ENCODE measurements at regions not wholly inside any gene's neighbourhood (a gene's known extent, or its start where the extent isn't known, plus 50 kb on each side); places are given as distances from the start of the nearest gene placed in this dataset.
"Not testable (repeated sequence)": the region's sequence is repeated elsewhere in the genome, so short reads cannot be mapped to it uniquely, and the experiment has no call there.

DNA sequence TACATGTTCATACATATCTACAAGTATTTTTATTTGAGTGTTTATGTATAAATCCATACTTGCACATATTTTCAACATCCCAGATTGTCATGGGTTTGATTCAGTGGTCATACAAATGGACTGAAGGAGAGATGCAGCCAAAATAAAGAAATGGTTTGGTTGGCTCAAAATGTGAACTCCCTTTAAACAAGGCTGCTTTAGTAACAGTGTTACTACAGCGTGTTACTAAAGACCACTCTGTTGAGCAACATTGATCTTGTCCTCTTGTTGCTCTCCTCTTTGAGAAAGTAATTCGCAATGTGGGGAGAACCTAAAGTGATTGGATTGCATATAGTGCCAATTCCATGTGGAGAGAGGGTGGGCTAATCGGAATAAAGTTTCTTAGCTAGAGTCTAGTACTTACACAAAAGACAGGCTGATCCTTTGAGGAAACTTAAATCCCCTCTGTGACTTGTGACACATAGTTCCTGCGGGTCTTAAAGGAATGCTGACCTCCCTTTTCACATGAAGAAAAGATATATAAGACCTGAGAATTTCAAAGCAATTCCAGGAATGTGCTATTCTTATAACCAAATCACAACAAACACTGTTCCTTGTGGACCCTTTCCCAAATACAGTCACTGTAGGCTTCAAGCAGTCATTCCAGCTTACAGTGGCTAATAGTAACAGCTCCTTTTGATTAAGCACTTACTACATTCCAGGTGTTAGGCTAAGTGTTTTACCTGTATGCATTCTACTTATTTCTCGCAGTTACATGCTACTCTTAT is 144.3 kb downstream of the FZD1 start:
- no peak for DNase-seq

DNA sequence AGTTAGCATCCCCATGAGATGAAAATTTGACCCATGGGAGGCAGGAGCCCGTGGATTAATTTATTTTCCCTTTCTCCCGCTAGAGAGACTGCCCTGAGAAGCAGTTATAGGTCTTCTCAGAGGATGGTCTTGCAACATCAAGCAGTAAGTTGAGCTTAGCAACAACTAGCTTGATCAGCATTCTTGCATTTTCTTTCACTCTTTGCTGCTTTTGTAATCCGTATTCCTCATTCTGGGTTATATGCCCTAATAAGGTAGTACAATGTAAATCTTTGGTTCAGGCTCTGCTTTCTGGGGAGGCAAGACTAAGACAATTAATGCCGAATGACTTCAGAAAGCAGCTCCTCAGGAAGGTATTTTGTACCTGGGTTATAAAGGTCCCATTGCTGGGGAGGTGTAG is 146.8 kb downstream of the FZD1 start:
- no peak for DNase-seq

DNA sequence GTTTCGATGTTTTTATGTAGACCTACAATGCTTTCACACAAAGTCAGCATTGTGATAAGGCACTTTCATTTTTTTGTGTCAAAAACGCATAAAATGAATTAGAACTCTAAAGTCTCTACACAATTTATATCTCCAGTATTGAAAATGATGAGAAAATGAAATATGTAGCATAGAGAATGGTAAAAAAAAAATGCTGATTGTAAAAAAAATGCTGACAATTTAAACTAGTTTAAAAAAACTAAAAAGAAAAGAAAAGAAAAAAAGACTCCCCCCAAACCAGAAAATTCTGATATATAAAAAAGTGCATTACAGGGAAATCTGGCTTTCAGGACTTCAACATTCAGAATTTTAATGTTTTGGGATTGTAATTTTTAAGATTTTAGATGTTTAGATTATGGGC is 148.1 kb downstream of the FZD1 start:
- DNase-seq = no peak

DNA sequence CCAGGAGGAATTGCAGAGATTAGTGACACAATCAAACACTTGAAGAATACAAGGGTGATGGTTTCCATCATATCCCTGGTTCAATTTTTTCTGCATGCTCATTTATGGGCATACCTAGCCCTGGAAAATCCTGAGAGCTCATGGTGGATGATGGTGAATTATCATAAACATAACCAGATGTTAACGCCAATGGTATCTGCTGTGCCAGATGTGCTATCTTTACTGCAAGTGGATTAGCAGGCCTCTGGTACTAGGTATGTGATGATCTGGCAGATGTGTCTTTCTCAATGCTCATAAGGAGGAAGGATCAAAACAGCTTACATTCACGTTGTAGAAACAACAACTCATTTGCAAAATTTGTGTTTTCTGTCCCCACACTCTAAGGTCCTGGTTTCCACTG is 150.5 kb downstream of the FZD1 start:
- no peak for DNase-seq

DNA sequence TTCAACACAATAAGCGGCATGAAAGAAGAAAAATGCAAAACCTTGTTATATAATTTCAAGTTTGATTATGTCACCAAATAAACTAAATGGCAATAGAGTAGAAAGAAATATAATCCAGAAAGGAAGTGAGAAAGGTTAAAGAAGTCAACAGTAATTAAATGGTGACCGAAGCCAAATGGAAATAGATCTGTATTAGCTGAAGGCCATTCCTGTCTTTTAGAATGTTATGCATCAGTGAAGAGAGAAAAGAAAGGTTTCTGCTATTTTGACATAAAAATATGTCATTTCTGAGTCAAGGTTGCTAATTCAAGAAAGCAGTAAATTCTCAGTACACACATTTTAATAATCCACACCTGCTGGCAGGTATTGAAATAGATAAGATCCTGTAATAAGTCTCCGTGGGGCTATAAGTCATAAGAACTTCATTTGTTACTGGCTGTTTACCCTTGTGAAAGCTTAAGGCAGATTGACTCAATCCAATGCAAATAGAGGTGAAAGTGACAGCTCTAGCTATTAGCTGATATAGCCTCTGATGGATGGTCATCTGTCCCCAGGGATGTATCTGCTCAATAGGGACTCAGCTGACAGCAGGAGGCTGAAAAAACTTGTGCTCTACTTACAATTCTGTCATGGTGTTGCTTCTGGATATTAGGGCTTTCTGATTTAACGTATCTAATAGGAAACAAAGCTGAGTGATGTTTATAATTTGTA is 152.1 kb downstream of the FZD1 start:
- no peak for DNase-seq

DNA sequence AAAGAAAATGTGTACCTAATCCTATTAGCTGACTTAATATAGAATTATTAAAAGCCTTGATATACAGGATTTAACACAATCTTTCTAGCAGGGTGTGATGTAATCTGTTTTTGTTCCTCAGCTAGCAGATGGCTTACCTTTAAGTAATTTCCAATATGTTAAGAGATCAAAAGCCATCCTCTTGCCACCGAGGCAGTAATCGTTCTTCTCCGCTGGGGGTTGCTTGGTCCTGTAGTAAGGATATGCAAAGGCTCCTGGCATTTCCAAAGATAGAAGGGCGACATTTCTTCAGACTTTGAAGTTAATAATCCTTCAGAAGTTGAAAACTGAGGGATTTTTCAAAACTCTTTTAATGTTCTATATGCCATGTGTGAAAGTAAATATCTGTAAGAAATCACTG is 156.4 kb downstream of the FZD1 start:
- no peak for DNase-seq

DNA sequence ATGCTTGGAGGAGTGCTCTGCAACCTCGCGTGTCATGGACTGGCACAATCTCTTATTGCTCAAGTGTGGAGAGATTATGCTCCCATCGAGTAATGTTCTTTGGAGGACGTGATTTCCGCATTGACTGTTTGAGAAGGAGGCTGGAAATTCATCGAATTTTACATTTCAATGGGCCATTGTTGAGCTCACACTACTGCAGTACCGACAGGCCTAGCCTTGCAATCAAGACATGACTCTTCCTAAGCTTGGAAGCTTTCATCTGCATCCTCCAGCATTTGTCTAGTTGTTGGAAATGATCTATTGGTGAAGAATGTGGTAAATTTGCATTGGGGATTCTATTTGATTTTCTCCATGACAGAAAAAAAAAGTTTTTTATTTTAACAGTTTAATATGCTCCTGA is 156.8 kb downstream of the FZD1 start:
- DNase-seq = no peak

DNA sequence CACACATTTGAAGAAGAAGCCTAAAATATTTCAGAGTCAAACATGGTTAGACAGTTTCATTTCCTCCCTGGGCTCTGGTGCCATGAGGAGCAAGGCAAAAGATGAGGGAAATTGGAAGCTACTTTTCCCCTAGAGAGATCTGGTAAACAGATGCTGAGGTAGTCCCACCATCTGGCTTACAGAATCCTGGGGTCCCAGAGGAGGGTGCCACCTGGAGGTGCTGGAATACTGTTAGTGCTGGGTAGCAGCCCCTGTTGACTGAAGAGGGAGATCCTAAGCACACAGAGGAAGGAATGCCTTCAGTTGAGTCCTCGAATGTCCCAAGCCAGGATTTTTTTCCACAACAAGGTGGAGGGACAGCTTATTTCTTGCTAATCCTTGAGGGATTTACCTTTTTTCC is 160.1 kb downstream of the FZD1 start:
- DNase-seq = no peak

DNA sequence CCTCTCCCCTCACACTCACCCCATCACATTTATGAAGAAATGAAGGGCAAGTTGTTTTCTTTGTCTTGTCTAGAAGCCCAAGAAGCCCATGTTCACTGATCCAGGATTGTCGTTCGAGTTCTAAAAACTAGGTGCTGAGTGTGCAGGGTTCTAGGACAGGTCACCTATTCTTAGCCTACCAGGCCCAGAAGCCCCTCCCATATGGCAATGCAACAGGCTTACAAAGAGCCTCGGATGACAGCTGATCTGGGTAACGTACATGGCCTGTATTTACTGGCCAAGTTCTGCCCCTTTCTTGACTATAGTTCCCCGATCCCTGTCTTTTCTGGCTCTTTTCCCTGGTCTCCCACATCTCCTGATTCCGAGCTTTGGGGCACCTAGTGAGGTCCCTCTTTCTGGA is 160.9 kb downstream of the FZD1 start:
- DNase-seq = no peak

DNA sequence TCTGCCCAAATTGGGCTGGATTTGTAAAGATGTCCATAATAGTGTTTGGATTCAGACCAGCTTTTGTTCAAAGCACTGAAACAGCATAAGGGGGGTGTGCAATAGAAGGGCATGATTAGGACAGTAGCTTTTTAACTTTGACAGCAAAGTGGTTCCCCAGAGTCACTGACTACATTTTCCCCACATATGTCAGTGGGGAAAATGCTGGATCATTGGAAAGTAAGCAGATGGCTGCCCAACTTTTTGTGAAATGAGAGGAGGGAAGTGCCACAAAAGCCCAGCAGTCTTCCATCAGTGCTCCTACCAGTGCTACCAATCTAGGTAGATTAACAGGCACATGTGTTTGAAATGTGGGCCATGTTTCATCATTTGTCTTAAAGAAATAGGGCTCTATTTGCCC is 162.8 kb downstream of the FZD1 start:
- DNase-seq = no peak

DNA sequence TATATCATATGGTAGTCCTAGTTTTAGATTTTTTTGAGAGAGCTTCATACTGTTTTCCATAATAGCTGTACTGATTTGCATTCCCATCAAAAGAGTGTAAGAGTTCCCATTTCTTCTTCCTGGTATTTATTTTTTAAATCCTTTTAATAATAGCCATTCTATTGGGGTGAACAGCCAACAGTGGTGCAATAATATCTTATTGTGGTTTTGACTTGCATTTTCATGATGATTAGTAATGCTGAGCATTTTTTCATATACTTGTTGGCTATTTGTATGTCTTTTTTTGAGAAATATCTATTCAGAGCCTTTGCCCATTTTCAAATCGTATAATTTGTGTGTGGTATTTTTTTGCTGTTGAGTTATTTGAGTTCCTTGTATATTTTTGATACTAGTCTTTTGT is 167.4 kb downstream of the FZD1 start:
- DNase-seq = no peak

DNA sequence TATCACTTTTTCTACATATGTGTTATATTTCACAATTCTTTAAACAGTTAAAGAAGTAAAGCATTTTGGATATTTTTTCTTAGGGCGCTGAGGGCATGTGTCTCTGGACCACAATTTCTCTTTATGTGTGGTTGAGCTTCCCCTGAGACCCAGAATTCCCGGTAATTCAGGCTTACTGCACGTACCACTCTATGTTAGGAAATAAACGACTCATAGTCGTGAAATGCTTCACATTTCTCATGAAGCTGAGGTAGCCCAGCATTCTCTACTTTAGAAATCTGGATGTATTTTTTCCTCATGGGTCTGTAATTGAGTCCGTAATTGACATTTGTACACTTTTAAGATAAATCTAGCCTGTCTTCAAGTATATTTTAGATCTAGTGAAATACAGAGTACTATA is 170.6 kb downstream of the FZD1 start:
- DNase-seq = no peak

DNA sequence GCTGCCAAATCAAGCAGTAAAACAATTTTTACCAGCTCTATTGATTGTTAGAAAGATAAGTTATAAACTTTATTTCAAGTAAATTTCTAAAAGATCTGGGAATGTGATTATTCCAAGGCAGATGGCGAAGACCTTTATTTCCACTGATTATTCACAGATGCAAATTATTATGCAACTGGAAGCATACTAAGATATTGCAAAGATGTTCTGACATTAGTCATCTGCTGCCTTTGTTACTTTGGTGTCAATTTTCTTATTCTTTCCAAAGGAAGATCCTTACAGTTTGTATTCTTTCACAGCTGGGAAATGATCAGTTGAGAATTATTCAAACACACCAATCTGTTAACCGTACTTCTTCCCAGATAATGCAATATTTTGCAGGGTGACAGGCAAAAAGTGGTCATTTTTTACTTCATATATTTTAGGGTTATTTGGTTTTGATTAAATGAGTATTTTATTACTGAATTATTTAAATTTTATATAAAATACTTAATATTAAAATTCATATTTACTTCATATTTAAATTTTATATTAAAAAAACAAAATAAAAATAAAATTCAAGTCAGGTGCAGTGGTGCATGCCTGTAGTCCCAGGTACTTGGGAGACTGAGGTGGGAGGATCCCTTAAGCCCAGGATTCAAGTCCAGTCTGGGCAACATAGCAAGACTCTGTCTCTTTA is 171.3 kb downstream of the FZD1 start:
- DNase-seq = no peak

DNA sequence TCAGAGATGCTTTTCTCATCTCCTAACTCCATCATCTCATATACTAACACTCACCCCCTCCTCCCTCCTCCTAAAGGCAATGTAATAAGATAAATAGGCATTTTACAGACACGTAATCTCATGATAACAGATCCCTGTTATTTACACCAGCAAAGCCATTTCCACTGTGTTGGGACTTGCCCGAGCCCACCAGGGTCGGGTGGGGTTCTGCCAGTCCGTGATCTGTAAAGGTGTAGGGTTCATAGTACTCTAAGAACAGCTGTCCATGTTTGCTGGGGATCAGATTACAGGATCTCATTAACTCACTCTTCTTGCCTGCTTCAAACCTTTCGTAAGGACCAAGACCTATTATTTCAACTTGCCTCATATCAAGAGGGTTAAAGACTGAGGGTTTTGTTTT is 172.4 kb downstream of the FZD1 start:
- DNase-seq = no peak

DNA sequence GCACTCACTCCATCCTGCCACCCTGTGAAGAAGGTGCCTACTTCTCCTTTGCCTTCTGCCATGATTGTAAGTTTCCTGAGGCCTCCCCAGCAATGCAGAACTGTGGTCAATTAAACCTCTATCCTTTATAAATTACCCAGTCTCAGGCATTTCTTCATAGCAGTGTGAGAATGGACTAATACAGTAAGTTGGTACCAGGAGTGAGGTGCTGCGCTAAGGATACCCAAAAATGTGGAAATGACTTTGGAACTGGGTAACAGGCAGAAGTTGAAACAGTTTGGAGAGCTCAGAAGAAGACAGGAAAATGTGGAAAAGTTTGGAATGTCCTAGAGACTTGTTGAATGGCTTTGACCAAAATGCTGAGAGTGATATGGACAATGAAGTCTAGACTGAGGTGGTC is 176.0 kb downstream of the FZD1 start:
- DNase-seq = not testable (repeated sequence)

DNA sequence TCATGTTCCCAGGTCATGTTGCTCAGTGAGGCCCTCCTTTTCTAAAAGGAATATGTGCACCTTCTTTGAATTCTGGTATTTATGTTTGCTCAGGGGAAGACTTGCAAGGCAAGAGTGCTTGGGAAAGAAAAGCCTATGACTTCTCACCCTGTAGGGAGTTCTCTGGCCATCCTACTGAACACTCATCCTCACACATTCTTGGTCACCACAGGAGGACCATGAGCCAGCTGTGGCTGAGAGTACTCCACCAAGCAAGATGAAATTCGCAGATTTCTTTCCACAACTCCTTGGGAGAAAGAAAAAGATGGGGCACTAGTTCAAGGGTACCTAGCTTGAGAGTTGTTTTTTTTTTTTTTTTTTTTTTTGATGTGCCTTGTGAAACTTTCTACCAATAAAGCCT is 179.6 kb downstream of the FZD1 start:
- DNase-seq = no peak

DNA sequence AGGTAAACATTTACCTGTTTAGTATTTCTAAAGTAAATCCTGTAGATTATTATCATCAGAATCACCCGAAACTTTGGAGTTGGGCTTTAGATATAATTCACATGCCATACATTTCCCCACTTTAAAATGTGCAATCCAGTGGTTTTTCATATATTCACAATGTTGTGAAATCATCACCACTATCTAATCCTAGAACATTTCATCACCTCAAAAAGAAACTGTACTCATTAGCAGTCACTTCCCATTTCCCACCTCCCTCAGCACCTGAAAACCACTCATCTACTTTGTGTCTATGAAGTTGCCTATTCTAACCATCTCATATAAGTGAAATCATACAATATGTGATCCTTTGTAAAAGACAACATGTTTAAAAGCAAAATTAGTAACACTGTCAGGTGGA is 182.6 kb downstream of the FZD1 start:
- DNase-seq = no peak

DNA sequence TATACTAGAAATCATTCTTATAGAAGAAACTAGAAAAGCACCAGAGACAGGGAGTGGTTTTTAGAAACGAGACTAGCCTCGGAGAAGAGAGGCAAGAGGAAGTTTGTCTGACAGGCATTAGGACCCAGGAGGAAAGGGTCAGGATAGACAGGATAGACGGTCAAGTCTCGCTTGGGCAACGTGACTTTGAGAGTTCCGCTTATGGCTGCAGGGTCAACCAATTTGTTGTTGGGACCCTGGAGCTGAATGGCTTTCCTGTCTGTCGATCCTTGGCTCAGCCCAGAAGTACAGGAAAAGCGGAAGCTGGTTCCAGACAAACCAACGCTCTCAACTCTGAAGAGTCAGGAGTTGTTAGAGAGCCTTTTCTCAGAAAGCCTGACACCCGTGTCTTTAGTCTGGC is 191.2 kb downstream of the FZD1 start:
- no peak for DNase-seq

DNA sequence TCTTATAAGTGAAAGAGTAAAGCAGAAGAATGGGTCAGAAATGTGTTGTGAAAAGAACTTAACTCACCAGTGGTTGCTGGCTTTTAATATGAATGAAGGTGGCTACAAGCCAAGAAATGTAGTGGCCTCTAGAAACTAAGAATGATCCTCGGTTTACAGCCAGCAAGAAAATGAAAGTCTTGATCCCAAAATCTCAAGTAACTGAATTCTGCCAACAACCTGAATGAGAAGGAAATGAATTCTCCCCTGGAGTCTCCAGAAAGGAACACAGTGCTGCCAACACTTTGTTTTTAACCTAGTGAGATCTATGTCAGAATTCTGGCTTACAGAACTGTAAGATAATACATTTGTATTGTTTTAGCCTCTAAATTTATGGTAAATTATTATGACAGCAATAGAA is 193.0 kb downstream of the FZD1 start:
- DNase-seq = no peak

DNA sequence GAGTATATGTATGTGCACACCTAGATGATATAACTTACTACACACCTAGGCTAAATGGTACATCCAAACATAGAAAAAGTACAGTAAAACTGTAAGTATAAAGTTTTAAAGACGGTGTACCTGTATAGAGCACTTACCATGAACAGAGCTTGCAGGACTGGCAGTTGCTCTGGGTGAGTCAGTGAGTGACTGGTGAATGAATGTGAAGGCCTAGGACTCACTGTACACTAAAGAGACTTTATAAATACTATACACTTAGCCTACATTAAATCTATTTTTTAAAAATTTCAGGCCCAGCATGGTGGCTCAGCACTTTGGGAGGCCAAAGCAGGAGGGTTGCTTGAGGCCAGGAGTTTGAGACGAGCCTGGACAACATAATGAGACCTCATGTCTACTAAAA is 195.3 kb downstream of the FZD1 start:
- no peak for DNase-seq

DNA sequence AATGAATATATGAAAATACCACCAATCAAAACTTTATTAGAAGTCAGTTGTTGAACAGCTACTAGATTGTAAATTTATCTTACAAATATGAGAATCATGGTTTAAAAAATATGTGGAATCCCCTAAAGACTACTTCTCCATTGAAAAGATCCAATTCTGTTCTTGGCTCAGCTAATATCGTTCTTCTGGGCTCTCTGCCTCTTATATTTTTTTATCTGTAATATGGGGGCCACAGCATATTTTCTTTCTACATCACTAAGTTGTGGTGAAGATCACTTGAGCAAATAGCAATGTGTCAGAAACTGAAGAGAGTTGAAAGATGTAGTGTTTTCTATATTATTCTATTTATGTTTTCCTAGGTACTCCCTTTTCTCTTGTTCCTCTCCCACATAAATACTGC is 198.1 kb downstream of the FZD1 start:
- no peak for DNase-seq

DNA sequence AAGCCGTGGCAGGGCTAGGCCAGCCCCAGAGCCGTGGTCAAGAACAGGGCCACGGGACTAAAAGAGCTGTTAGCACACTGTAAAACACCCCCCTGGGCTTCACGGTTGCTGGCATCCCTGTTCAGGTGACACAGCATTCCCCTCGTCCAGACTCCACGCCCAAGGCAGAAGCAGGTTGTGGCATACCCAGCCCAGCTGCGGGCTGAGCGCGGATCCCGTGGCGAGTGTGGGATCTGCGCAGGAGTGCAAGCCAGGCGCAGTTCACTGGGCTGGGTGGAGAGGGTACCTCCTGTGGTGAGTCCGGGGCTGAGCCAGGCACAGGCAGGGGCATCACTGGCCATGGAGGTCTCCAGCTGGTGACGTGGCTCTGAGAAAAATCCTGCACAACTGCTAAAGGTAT is 199.1 kb downstream of the FZD1 start:
- DNase-seq = no peak

DNA sequence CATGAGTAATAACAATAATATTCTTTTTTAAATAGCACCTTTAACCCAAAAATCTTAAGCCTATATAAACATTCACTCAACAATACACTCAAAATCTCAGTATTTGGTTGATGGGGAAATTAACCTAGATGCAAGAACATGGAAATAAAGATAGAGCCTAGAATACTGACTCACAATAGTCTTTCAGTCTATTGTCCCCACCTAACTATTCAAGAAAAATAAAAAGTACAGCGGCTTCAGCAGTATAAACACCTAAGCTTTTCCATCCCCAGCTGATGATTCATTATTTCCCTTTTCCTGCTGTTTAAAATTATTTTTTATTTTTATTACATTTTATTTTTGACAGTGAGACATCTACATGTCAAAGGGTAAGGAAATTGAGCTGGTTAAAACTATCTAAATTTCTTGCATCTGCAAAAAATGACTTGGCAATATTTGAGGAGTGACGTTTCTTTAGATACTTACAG is 201.4 kb downstream of the FZD1 start:
- DNase-seq = no peak

DNA sequence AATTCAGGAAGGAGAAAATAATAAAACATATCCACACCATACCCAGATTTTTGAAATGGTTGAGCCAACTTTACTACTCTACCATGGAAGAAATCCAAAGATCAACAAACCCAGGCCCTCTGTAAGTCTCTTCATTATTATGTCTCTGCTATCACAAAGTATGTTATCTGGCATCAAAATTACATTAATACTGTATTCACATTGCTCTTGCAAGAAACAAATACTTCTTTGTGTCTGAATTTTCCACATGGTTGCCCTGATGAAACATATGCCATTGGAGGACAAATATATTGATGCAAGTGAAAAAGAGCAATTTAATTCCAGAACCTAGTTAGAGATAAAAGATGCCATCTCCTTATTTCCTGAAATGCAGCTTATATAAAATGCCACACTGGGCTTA is 204.0 kb downstream of the FZD1 start:
- DNase-seq = no peak
